GM12801 (cell line): ENCODE measurements at regions not wholly inside any gene's neighbourhood (a gene's known extent, or its start where the extent isn't known, plus 50 kb on each side); places are given as distances from the start of the nearest gene placed in this dataset.

Experiments used
- CTCF ChIP-seq: IDR thresholded peaks from one replicate; pipeline ENCODE4 v1.5.1; 2011; ENCODE audit warnings: control low read depth; ENCODE audit not compliant: insufficient read length; ENCODE audit errors: extremely low read depth

DNA sequence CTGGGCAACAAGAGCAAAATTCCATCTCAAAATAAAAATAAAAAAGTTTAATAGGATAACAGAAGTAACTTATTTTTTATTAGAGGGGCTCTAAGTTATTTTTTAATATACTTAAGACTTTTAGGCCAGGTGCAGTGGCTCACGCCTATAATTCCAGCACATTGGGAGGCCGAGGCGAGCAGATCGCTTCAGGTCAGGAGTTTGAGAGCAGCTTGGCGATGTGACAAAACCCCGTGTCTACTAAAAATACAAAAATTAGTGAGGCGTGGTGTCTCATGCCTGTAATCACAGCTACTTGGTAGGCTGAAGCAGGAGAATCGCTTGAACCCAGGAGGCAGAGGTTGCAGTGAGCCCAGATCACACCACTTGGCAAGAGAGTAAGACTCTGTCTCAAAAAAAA is 180.5 kb upstream of the NR5A2 start:
- no peak for TF ChIP-seq CTCF

DNA sequence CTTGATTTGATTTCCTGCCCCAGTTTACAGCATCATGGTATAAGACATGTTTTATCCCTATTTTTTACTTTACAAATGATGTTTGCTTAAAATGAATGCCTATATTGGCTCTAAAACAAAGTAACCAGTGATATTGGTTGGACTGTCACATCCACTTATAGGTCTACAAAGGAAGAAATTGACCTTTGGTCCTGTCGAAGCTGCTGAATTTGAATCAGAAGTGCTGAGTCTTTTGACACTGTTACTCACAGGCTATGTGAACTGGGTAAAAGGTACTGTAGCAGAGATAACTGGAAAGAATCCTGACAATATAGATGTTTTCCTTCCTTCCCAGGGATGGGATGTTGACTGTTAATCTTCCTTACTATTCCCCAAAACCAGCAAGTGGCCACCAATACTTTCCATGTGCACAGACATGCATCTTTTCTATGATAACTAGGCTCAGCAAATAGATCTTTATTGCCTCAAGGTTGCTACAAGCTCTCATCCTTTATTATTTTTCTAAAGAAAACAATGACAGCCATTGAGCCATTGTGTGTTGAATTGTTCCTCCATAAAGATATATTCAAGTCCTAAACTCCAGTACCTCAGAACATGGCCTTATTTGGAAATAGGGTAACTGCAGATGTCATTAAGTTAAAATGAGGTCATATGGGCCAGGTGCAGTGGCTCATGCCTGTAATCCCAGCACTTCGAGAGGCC is 175.9 kb upstream of the NR5A2 start:
- TF ChIP-seq CTCF, result no peak

DNA sequence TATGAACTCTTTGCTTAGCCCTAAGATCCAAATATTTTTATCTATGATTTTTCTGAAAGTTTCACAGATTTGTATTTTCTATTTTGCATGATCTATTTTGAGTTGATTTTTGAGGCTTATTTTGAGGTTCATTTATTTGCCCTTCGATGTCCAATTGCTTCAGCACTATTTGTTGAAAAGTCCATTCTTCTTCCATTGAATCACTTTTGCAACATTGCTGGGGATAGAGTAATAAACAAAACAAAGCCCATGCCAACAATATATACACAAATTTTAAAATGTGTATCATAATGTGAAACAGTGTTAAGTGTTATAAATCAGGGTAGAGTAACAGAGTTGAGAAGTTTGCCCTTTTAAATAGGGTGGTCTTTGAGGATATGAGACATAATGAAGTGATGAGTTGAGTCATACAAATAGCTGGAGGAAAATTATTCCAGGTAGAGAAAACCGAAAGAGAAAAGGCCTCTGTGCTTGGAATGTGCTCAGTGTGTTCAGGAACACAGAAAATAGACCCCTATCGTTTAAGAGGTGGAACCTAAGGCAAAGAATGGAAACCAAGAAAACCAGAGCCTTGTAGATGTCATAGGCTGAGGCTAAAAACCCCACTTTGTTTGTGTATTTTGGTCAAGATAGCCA is 172.7 kb upstream of the NR5A2 start:
- TF ChIP-seq CTCF, result no peak

GRCh38 chr1:199855580-199855979 is 171.9 kb upstream of the NR5A2 start:
- TF ChIP-seq CTCF, result no peak

- TF ChIP-seq CTCF, result no peak
Observed at GRCh38 chr1:199856216-199856780, 171.2 kb upstream of the NR5A2 start.

- TF ChIP-seq CTCF, result no peak
Observed at GRCh38 chr1:199857108-199857507, 170.4 kb upstream of the NR5A2 start.

GRCh38 chr1:199857516-199857915 is 170.0 kb upstream of the NR5A2 start:
- no peak for TF ChIP-seq CTCF
